WTC11 (cell line): ENCODE measurements at regions not wholly inside any gene's neighbourhood (a gene's known extent, or its start where the extent isn't known, plus 50 kb on each side); places are given as distances from the start of the nearest gene placed in this dataset.

Experiments used
- ATF2 ChIP-seq: sonication (generic); formaldehyde crosslinking; IDR thresholded peaks from 2 replicates; pipeline ENCODE4 v1.8.1; 2022; ENCODE audit warnings: low read depth, missing genetic modification reagents, borderline replicate concordance
- GABPB1 ChIP-seq: sonication (generic); formaldehyde crosslinking; IDR thresholded peaks from 2 replicates; pipeline ENCODE4 v1.8.1; 2023; ENCODE audit warnings: mild to moderate bottlenecking, missing genetic modification reagents
- IRF2 ChIP-seq: sonication (generic); formaldehyde crosslinking; IDR thresholded peaks from 2 replicates; pipeline ENCODE4 v1.8.0; 2022; ENCODE audit warnings: low read depth, missing genetic modification reagents, borderline replicate concordance

GRCh38 chr12:58104351-58104755 lies 163.0 kb downstream of the ATP23 start:
- TF ChIP-seq ATF2 (no peak), GABPB1 (no peak), IRF2 (CRISPR knock-in tag) (no peak)
